Left lung (tissue), 4 donors: ENCODE measurements at regions not wholly inside any gene's neighbourhood (a gene's known extent, or its start where the extent isn't known, plus 50 kb on each side); places are given as distances from the start of the nearest gene placed in this dataset.
"Not testable (repeated sequence)": the region's sequence is repeated elsewhere in the genome, so short reads cannot be mapped to it uniquely, and the experiment has no call there.

Source experiments
- ATAC-seq: fragments of 200-7000 bp; cut with Tn5 transposase; one replicate; pipeline ENCODE4 v1.9.1; 2020; ENCODE audit warnings: moderate library complexity
- DNase-seq, 4 donors: peaks; one replicate each; pipeline ENCODE4 v3.0.0-alpha.2; 2013 to 2020
- H3K27ac ChIP-seq, 2 donors: fragments of 200-600 bp; sonication (generic) in 1 of 2; one replicate each; pipeline versions ENCODE4 v1.5.0 to v1.8.0; 2020 to 2021
- H3K27me3 ChIP-seq, 2 donors: fragments of 200-600 bp; sonication (generic) in 1 of 2; one replicate each; pipeline versions ENCODE4 v1.5.0 to v1.8.0; 2020 to 2021
- H3K36me3 ChIP-seq, 2 donors: fragments of 200-600 bp; sonication (generic) in 1 of 2; one replicate each; pipeline versions ENCODE4 v1.5.0 to v1.8.0; 2020 to 2021
- H3K4me1 ChIP-seq, 2 donors: fragments of 200-600 bp; one replicate each; pipeline ENCODE4 v1.8.0; 2021
- H3K4me3 ChIP-seq, 2 donors: fragments of 200-600 bp; sonication (generic) in 1 of 2; one replicate each; pipeline versions ENCODE4 v1.5.0 to v1.8.0; 2020 to 2021; ENCODE audit warnings: mild to moderate bottlenecking in 1 of 2
- H3K9me3 ChIP-seq, 2 donors: fragments of 200-600 bp; sonication (generic) in 1 of 2; one replicate each; pipeline versions ENCODE4 v1.5.0 to v1.8.0; 2020 to 2021
- intact Hi-C, 2 donors: fragments of 100-400 bp; cut with DNase I; formaldehyde crosslinking; loops; one replicate each; pipeline versions ENCODE4 v1.11.2 to v1.14.2; 2022
- TF ChIP-seq, protein P1 (sequence below), 2 donors: fragments of 200-600 bp; sonication (generic) in 1 of 2; IDR thresholded peaks; one replicate each; pipeline versions ENCODE4 v1.5.0 to v1.8.0; 2021; ENCODE audit warnings: antibody characterized with exemption in 2 of 2
- donor health status: DM: no; HTN: yes; CAD: no.
- donor health status: DM: no; HTN: no; CAD: no.

DNA sequence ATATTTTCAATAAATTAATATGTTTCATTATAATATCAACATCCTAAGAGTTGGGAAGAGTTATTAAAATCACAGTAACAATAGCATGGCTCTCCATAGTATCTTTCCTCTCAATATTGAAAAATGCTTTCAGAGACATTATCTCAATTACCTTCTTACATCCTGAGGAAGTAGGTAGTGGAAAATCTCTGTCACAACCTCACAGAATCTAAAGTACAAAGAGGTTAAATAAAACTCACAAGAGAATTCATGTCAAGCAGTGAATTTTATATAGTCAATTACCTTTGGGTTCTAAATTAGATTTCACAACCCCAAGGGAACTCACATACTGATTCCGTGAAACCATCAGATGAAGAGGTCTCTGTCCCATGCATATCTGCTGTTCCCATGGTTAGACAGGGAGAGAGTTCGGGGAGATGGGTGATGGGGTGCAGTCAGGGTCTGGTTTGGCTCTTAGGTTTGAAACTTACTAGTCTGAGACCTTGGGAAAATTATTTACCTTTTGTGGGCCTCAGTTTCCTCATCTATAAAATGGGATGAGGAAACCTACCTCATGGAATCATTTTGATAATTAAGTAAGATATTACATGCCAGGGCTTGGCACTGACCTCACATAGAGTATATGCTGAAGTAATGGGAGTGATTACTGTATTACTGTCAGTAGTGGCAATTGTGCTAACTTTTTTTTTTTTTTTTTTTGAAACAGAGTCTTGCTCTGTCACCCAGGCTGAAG is 74.0 kb upstream of the SNX9 start:
- intact Hi-C loops = no loop called here
- H3K4me1 ChIP-seq = no peaks in the 10 kb centered on the region
- peaks cover 0 to 3% of the 10 kb centered on the region in 2 donors for H3K9me3 ChIP-seq

DNA sequence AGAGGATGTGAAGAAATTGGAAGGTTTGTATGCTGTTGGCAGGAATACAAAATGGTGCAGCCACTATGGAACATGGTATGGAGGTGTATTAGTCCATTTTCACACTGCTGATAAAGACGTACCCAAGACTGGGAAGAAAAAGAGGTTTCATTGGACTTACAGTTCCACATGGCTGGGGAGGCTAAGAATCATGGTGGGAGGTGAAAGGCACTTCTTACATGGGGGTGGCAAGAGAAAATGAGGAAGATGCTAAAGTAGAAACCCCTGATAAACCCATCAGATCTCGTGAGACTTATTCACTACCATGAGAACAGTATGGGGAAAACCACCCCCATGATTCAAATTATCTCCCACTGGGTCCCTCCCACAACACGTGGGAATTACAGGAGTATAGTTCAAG is 72.1 kb upstream of the SNX9 start:
- H3K27ac ChIP-seq, H3K9me3 ChIP-seq, ATAC-seq, DNase-seq, intact Hi-C loops, H3K4me3 ChIP-seq, H3K36me3 ChIP-seq, H3K4me1 ChIP-seq: not testable (repeated sequence)
- peaks cover 0 to 12% of the 10 kb centered on the region in 2 donors for H3K27me3 ChIP-seq

More for the DNA sequence above, 74.0 kb upstream of the SNX9 start:
- TF ChIP-seq, protein P1, sequence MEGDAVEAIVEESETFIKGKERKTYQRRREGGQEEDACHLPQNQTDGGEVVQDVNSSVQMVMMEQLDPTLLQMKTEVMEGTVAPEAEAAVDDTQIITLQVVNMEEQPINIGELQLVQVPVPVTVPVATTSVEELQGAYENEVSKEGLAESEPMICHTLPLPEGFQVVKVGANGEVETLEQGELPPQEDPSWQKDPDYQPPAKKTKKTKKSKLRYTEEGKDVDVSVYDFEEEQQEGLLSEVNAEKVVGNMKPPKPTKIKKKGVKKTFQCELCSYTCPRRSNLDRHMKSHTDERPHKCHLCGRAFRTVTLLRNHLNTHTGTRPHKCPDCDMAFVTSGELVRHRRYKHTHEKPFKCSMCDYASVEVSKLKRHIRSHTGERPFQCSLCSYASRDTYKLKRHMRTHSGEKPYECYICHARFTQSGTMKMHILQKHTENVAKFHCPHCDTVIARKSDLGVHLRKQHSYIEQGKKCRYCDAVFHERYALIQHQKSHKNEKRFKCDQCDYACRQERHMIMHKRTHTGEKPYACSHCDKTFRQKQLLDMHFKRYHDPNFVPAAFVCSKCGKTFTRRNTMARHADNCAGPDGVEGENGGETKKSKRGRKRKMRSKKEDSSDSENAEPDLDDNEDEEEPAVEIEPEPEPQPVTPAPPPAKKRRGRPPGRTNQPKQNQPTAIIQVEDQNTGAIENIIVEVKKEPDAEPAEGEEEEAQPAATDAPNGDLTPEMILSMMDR (IDR thresholded peaks at IDR 0.05) = no peak
- no peak overlapping the region for H3K27ac ChIP-seq
- H3K4me3 ChIP-seq = no peak overlapping the region
- no peaks in the 10 kb centered on the region for H3K27me3 ChIP-seq
- DNase-seq (no peak), ATAC-seq (no peak)
- H3K36me3 ChIP-seq = no peaks in the 10 kb centered on the region

DNA sequence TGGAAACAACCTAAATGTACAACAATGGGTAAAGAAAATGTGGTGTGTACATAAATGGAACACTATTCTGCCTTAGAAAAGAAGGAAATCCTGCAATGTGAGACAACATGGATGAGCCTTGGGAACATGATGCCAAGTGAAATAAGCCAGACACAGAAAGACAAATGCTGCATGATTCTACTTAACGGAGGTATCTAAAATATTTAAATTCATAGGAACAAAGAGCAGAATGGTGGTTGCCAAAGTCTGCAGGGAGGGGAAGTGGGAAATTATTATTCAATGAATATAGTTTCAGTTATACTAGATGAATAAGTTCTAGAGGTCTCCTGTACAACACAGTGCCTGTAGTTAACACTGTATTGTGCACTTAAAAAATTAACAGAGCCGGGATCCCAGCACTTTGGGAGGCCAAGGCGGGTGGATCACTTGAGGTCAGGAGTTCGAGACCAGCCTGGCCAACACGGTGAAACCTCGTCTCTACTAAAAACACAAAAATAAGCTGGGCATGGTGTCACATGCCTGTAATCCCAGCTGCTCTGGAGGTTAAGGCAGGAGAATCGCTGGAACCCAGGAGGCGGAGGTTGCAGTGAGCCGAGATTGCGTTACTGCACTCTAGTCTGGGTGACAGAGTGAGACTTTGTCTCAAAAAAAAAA is 71.4 kb upstream of the SNX9 start:
- Histone ChIP-seq H3K27ac (no peak overlapping the region), H3K27me3 (peaks cover 0 to 14% of the 10 kb centered on the region in 2 donors), H3K4me1 (peaks cover 0 to 4% of the 10 kb centered on the region in 2 donors), H3K4me3 (no peak overlapping the region), H3K9me3 (peaks cover 0 to 3% of the 10 kb centered on the region in 2 donors), H3K36me3 (no peaks in the 10 kb centered on the region)
- intact Hi-C loops = no loop called here
- TF ChIP-seq, protein P1 (IDR thresholded peaks at IDR 0.05) = no peak
- DNase-seq (no peak), ATAC-seq (no peak)

DNA sequence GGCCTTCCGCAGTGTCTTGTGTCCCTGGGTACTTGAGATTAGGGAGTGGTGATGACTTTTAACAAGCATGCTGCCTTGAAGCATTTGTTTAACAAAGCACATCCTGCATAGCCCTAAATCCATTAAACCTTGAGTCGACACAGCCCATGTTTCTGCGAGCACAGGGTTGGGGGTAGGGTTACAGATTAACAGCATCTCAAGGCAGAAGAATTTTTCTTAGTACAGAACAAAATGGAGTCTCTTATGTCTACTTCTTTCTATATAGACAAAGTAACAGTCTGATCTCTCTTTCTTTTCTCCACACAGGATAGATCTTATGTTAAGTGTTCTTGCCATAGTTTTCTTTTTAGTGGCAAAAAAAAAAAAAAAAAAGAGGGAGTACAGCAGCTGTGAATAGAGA is 70.2 kb upstream of the SNX9 start:
- peaks cover 0 to 14% of the 10 kb centered on the region in 2 donors for H3K27me3 ChIP-seq
- H3K4me3 ChIP-seq, intact Hi-C loops, H3K36me3 ChIP-seq, ATAC-seq, DNase-seq, H3K9me3 ChIP-seq, H3K27ac ChIP-seq: not testable (repeated sequence)
- peaks cover 0 to 16% of the 10 kb centered on the region in 2 donors for H3K4me1 ChIP-seq

DNA sequence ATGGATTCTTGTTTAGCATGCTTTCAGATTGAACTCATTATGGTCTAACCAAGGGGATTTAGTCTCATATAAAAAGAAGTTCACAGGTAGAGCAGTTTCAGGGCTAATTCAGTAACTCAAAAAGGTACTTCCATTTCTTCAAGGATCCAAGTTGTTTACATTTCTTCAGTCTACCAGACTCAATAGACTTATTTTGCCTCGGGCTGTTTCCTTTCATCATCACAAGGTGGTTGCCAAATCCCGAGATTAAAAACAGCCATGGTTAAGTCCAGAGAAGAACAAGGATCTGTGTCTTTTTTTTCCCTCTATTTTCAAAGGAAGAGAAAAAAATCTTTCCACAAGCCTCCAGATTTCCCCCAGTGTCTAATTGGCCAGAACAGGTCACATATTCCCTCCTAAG is 69.8 kb upstream of the SNX9 start:
- H3K27me3 ChIP-seq = peaks cover 0 to 14% of the 10 kb centered on the region in 2 donors
- peaks cover 0 to 21% of the 10 kb centered on the region in 2 donors for H3K4me1 ChIP-seq
- DNase-seq (no peak), ATAC-seq (no peak)
- TF ChIP-seq, protein P1 (IDR thresholded peaks at IDR 0.05) = no peak
- no peak overlapping the region for H3K4me3 ChIP-seq
- no peaks in the 10 kb centered on the region for H3K36me3 ChIP-seq
- H3K27ac ChIP-seq = no peak overlapping the region
- peaks cover 0 to 3% of the 10 kb centered on the region in 2 donors for H3K9me3 ChIP-seq
- intact Hi-C loops = no loop called here

DNA sequence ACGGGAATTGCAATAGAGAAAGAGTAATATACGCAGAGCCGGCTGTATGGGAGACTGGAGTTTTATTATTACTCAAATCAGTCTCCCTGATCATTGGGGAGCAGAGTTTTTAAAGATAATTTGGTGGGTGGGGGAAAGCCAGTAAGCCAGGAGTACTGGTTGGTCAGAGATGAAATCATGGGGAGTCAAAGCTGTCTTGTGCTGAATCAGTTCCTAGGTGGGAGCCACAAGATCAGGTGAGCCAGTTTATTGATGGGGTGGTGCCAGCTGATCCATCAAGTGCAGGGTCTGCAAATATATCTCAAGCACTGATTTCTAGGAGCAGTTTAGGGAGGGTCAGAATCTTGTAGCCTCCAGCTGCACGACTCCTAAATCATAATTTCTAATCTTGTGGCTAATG is 69.2 kb upstream of the SNX9 start:
- intact Hi-C loops = not testable (repeated sequence)

More for the DNA sequence above, 69.2 kb upstream of the SNX9 start:
- not testable (repeated sequence) for ATAC-seq, H3K36me3 ChIP-seq, H3K27ac ChIP-seq, DNase-seq, H3K9me3 ChIP-seq, H3K4me3 ChIP-seq
- Histone ChIP-seq H3K27me3 (peaks cover 0 to 14% of the 10 kb centered on the region in 2 donors), H3K4me1 (peaks cover 0 to 24% of the 10 kb centered on the region in 2 donors)
